H9 (cell line): ENCODE measurements at regions not wholly inside any gene's neighbourhood (a gene's known extent, or its start where the extent isn't known, plus 50 kb on each side); places are given as distances from the start of the nearest gene placed in this dataset.

Experiments
- DNase-seq: peaks from one replicate; pipeline ENCODE4 v3.0.0-alpha.2; 2017
- H2AFZ ChIP-seq: one replicate; pipeline ENCODE4 v1.6.1; 2013; ENCODE audit warnings: mild to moderate bottlenecking, low read length, control low read depth, moderate library complexity
- H2AK5ac ChIP-seq: 2 replicates; pipeline ENCODE4 v1.6.1; 2013; ENCODE audit warnings: low read length, control low read depth, mixed read lengths; ENCODE audit not compliant: insufficient read length
- H2BK120ac ChIP-seq: one replicate; pipeline ENCODE4 v1.6.1; 2013; ENCODE audit warnings: low read depth, mild to moderate bottlenecking, low read length, control low read depth, inconsistent platforms; ENCODE audit not compliant: poor library complexity, severe bottlenecking
- H2BK12ac ChIP-seq: 2 replicates; pipeline ENCODE4 v1.6.1; 2013; ENCODE audit warnings: low read length, control low read depth, mixed read lengths, low read depth; ENCODE audit not compliant: insufficient read length
- H2BK15ac ChIP-seq: 2 replicates; pipeline ENCODE4 v1.6.1; 2013; ENCODE audit warnings: low read depth, low read length, control low read depth
- H2BK20ac ChIP-seq: one replicate; pipeline ENCODE4 v1.6.1; 2013; ENCODE audit warnings: low read depth, mild to moderate bottlenecking, low read length, control low read depth, inconsistent platforms; ENCODE audit not compliant: poor library complexity, severe bottlenecking
- H2BK5ac ChIP-seq: 2 replicates; pipeline ENCODE4 v1.6.1; 2013; ENCODE audit warnings: low read length, control low read depth, mixed read lengths; ENCODE audit not compliant: insufficient read length
- H3K14ac ChIP-seq: 2 replicates; pipeline ENCODE4 v1.6.1; 2013; ENCODE audit warnings: low read length, control low read depth; ENCODE audit not compliant: insufficient read depth
- H3K18ac ChIP-seq: 2 replicates; pipeline ENCODE4 v1.6.1; 2013; ENCODE audit warnings: low read depth, mild to moderate bottlenecking, mixed read lengths, low read length, control low read depth; ENCODE audit not compliant: insufficient read length
- H3K23ac ChIP-seq: 2 replicates; pipeline ENCODE4 v1.6.1; 2013; ENCODE audit warnings: low read length, control low read depth, mixed read lengths, low read depth; ENCODE audit not compliant: insufficient read length
- H3K23me2 ChIP-seq: 2 replicates; pipeline ENCODE4 v1.6.1; 2013; ENCODE audit warnings: low read depth, mild to moderate bottlenecking, mixed read lengths, low read length, control low read depth; ENCODE audit not compliant: insufficient read length, poor library complexity, severe bottlenecking
- H3K27ac ChIP-seq: 2 replicates; pipeline ENCODE4 v1.5.1; 2013; ENCODE audit warnings: low read length, control low read depth, mixed read lengths, low read depth; ENCODE audit not compliant: insufficient read length
- H3K27me3 ChIP-seq: 2 replicates; pipeline ENCODE4 v1.6.1; 2013; ENCODE audit warnings: low read length, control low read depth, inconsistent platforms; ENCODE audit not compliant: insufficient read depth
- H3K4ac ChIP-seq: 2 replicates; pipeline ENCODE4 v1.6.1; 2013; ENCODE audit warnings: low read depth, mild to moderate bottlenecking, control low read depth, inconsistent platforms, low read length, moderate library complexity
- H3K4me1 ChIP-seq: 2 replicates; pipeline ENCODE4 v1.6.1; 2013; ENCODE audit warnings: low read length, control low read depth, inconsistent platforms; ENCODE audit not compliant: insufficient read depth
- H3K4me2 ChIP-seq: 2 replicates; pipeline ENCODE4 v1.6.1; 2013; ENCODE audit warnings: low read length, control low read depth, mixed read lengths; ENCODE audit not compliant: insufficient read length, insufficient read depth
- H3K56ac ChIP-seq: 2 replicates; pipeline ENCODE4 v1.6.1; 2013; ENCODE audit warnings: low read depth, mild to moderate bottlenecking, mixed read lengths, low read length, control low read depth; ENCODE audit not compliant: insufficient read length
- H3K79me1 ChIP-seq: 2 replicates; pipeline ENCODE4 v1.6.1; 2013; ENCODE audit warnings: low read depth, mild to moderate bottlenecking, moderate library complexity, low read length, control low read depth, inconsistent platforms; ENCODE audit not compliant: insufficient read depth, poor library complexity, severe bottlenecking
- H3K79me2 ChIP-seq: 2 replicates; pipeline ENCODE4 v1.6.1; 2013; ENCODE audit warnings: low read length, control low read depth, inconsistent platforms; ENCODE audit not compliant: insufficient read depth
- H3K9ac ChIP-seq: 2 replicates; pipeline ENCODE4 v1.6.1; 2013; ENCODE audit warnings: low read length, control low read depth, mixed read lengths; ENCODE audit not compliant: insufficient read length; ENCODE audit errors: extremely low read depth
- H3K9me3 ChIP-seq: one replicate; pipeline ENCODE4 v1.6.1; 2013; ENCODE audit warnings: low read depth, low read length, inconsistent platforms; ENCODE audit not compliant: control insufficient read depth
- H3T11ph ChIP-seq: one replicate; pipeline ENCODE4 v1.6.1; 2013; ENCODE audit warnings: mild to moderate bottlenecking, low read length, control low read depth, inconsistent platforms
- H4K20me1 ChIP-seq: one replicate; pipeline ENCODE4 v1.6.1; 2013; ENCODE audit not compliant: control insufficient read depth, insufficient read length, insufficient read depth
- H4K5ac ChIP-seq: 2 replicates; pipeline ENCODE4 v1.6.1; 2013; ENCODE audit warnings: low read depth, mild to moderate bottlenecking, mixed read lengths, low read length, control low read depth; ENCODE audit not compliant: insufficient read length
- H4K8ac ChIP-seq: replicated peaks from 2 replicates; pipeline ENCODE4 v1.6.1; 2013; ENCODE audit warnings: low read length, control low read depth, mixed read lengths, low read depth; ENCODE audit not compliant: insufficient read length
- H4K91ac ChIP-seq: 2 replicates; pipeline ENCODE4 v1.6.1; 2013; ENCODE audit warnings: low read depth, mild to moderate bottlenecking, moderate library complexity, mixed read lengths, low read length, control low read depth; ENCODE audit not compliant: insufficient read length
- H3K27ac Mint-ChIP-seq, 3 experiments: 2 replicates in 2 of 3; 3 replicates in 1 of 3; pipeline ENCODE4 v1.8.0; 2020 to 2021; ENCODE audit warnings: mixed read lengths in 3 of 3, mild to moderate bottlenecking in 1 of 3, moderate library complexity in 1 of 3
- H3K27me3 Mint-ChIP-seq: 2 replicates; pipeline ENCODE4 v1.8.0; 2021; ENCODE audit warnings: low read depth, mild to moderate bottlenecking, moderate library complexity, mixed read lengths
- H3K36me3 Mint-ChIP-seq, 3 experiments: 2 replicates in 2 of 3; 3 replicates in 1 of 3; pipeline ENCODE4 v1.8.0; 2020 to 2021; ENCODE audit warnings: low read depth in 3 of 3, mixed read lengths in 3 of 3; ENCODE audit not compliant: insufficient read depth in 1 of 3
- H3K4me1 Mint-ChIP-seq, 2 experiments: 2 replicates each; pipeline ENCODE4 v1.8.0; 2020; ENCODE audit warnings: mixed read lengths in 2 of 2
- H3K4me3 Mint-ChIP-seq, 2 experiments: 2 replicates in 1 of 2; 3 replicates in 1 of 2; pipeline ENCODE4 v1.8.0; 2020 to 2021; ENCODE audit warnings: mild to moderate bottlenecking in 2 of 2, mixed read lengths in 2 of 2, moderate library complexity in 1 of 2
- H3K9me3 Mint-ChIP-seq, 2 experiments: 2 replicates in 1 of 2; 3 replicates in 1 of 2; pipeline ENCODE4 v1.8.0; 2020; ENCODE audit warnings: mild to moderate bottlenecking in 2 of 2, mixed read lengths in 2 of 2, moderate library complexity in 1 of 2
- CTCF ChIP-seq: fragments of 200-600 bp; sonication (generic); conservative IDR thresholded peaks from 3 replicates; pipeline ENCODE4 v1.8.0; 2021; ENCODE audit warnings: antibody characterized with exemption, mild to moderate bottlenecking
- WGBS: extraction: QIAGEN DNeasy Blood & Tissue Kit; methylation state at CpG from one replicate; pipeline ENCODE4 v1.1.7; 2013; ENCODE audit warnings: missing lambda C conversion rate, low lambda C conversion rate, mixed read lengths; ENCODE audit not compliant: insufficient read length; ENCODE audit errors: extremely low coverage; 5-methylcytosine and 5-hydroxymethylcytosine counted together

DNA sequence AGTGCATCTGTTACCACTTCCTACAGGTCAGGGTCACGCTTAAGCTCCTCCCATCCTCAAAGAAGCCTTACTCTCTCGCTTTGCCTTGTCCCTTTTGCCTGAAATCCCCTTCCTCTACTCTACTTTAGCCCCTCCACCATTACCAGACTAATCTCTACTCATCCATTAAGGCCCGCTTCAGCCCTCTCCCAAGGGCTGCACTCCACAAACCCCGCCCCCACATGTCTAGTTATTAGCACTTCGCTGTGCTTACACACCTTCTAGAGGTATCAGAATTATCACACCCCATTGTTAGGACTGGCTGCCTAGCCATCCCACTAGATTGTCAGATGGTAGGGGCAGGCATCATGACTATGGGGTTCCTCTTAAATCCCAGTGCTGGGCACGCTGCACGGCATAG lies 565.7 kb upstream of the WWC1 start:
- H3K79me2 ChIP-seq: no peaks in the 10 kb centered on the region
- Mint-ChIP-seq H3K4me3 (peak overlapping the region in 1 of 2 experiments; percentile 7; a peak in 1 of 5 replicates), H3K27me3 (no peaks in the 10 kb centered on the region; the same call in 1 of the 2 replicates), H3K9me3 (no peaks in the 10 kb centered on the region), H3K27ac (peak overlapping the region in 1 of 3 experiments; percentile 87; a peak in 1 of 7 replicates), H3K4me1 (peaks cover 43 to 48% of the 10 kb centered on the region in 2 experiments), H3K36me3 (no peaks in the 10 kb centered on the region)
- H3K9me3 ChIP-seq: no peaks in the 10 kb centered on the region
- peaks cover 8% of the 10 kb centered on the region for H3K4me1 ChIP-seq
- no peak overlapping the region for H3K27ac ChIP-seq
- H3K4ac ChIP-seq: no peak overlapping the region
- no peaks in the 10 kb centered on the region for H3K79me1 ChIP-seq
- no CpG with 5 or more reads among the region's 7 CpGs for WGBS
- no peak for DNase-seq
- H3K9ac ChIP-seq: no peak overlapping the region
- H3K56ac ChIP-seq: no peak overlapping the region
- H2BK120ac ChIP-seq: no peak overlapping the region
- no peak overlapping the region for H3K14ac ChIP-seq
- H2BK5ac ChIP-seq: no peak overlapping the region
- peak overlapping the region; percentile 30 for H3K4me2 ChIP-seq
- no peak overlapping the region for H3K23ac ChIP-seq
- no peak overlapping the region for H2BK20ac ChIP-seq
- H4K91ac ChIP-seq: no peak overlapping the region
- H2BK12ac ChIP-seq: no peak overlapping the region
- no peak overlapping the region for H2AK5ac ChIP-seq
- no peak overlapping the region for H2AFZ ChIP-seq
- no peak overlapping the region for H4K5ac ChIP-seq
- H3T11ph ChIP-seq: no peak overlapping the region
- no peaks in the 10 kb centered on the region for H4K20me1 ChIP-seq
- no peaks in the 10 kb centered on the region for H3K23me2 ChIP-seq
- TF ChIP-seq CTCF: no peak
- H3K27me3 ChIP-seq: no peaks in the 10 kb centered on the region
- H4K8ac ChIP-seq: no peak overlapping the region
- no peak overlapping the region for H2BK15ac ChIP-seq
- H3K18ac ChIP-seq: no peak overlapping the region
